Skeletal muscle tissue (tissue), 3 donors: ENCODE measurements at regions not wholly inside any gene's neighbourhood (a gene's known extent, or its start where the extent isn't known, plus 50 kb on each side); places are given as distances from the start of the nearest gene placed in this dataset.

Source experiments
- H3K27ac ChIP-seq: one replicate; pipeline ENCODE4 v1.7.0; 2013; ENCODE audit warnings: mild to moderate bottlenecking, low read depth, low read length, inconsistent platforms
- H3K27me3 ChIP-seq, 3 donors: one replicate each; pipeline ENCODE4 v1.7.0; 2013; ENCODE audit warnings: low read length in 3 of 3; ENCODE audit not compliant: control insufficient read depth in 3 of 3, insufficient read depth in 3 of 3
- H3K36me3 ChIP-seq, 3 donors: one replicate each; pipeline ENCODE4 v1.7.0; 2013; ENCODE audit warnings: low read length in 3 of 3; ENCODE audit not compliant: control insufficient read depth in 3 of 3, insufficient read depth in 3 of 3
- H3K4me1 ChIP-seq, 3 donors: one replicate each; pipeline ENCODE4 v1.7.0; 2013; ENCODE audit warnings: low read length in 3 of 3, mild to moderate bottlenecking in 3 of 3; ENCODE audit not compliant: control insufficient read depth in 3 of 3, insufficient read depth in 3 of 3
- H3K4me3 ChIP-seq, 3 donors: one replicate each; pipeline ENCODE4 v1.7.0; 2013; ENCODE audit warnings: low read length in 3 of 3
- H3K9ac ChIP-seq, 3 donors: one replicate each; pipeline ENCODE4 v1.7.0; 2013; ENCODE audit warnings: low read length in 3 of 3, mild to moderate bottlenecking in 3 of 3, moderate library complexity in 2 of 3, low read depth in 1 of 3
- H3K9me3 ChIP-seq, 3 donors: one replicate each; pipeline ENCODE4 v1.7.0; 2013; ENCODE audit warnings: low read length in 3 of 3; ENCODE audit not compliant: control insufficient read depth in 3 of 3
- donor health status: Osteomylitis.

DNA sequence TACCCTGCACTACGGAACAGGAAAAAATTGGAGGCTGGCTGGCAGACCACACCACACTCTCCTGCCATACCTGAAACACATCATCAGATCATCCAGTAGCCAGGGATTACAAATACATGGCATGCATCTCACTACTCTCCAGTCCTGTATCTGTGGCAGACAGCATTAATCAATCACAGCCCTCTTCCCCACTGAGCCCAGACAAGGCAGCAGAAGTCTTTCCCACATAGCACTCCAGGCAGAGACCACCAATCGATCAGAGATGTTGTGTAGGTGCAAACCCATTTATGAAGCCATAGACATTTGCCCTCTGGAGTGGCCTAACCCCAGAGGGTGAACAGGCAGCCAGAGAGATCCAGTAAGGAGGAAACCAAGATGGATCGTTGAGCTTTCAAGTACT, 410.9 kb upstream of the PROK2 start:
- Histone ChIP-seq H3K9me3 (peaks cover 3 to 9% (median 4%) of the 10 kb centered on the region in 3 donors), H3K36me3 (no peaks in the 10 kb centered on the region)

DNA sequence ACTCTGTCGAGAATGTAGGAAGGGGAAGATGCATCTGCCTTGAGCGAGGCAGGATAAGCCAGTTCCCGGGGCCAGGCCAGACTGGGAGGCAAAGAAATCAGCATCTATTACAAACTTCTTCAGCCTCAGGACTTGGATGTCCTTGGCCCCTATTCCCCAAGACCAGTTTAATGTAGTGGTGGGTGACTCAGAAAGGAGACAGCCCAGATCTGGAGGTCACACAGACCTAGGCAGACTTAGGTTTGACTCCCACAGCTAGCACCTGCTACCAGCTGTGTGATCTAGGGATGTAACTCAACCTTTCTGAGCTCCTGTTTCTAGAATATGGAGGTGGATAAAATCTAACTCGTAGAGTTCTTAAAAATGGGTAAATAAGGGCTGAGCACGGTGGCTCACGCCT, 409.5 kb upstream of the PROK2 start:
- no peak overlapping the region for H3K9ac ChIP-seq
- no peaks in the 10 kb centered on the region for H3K27me3 ChIP-seq

More for the DNA sequence above, 410.9 kb upstream of the PROK2 start:
- Histone ChIP-seq H3K4me1 (no peaks in the 10 kb centered on the region), H3K27me3 (no peaks in the 10 kb centered on the region), H3K4me3 (no peak overlapping the region), H3K9ac (no peak overlapping the region), H3K27ac (no peak overlapping the region)

DNA sequence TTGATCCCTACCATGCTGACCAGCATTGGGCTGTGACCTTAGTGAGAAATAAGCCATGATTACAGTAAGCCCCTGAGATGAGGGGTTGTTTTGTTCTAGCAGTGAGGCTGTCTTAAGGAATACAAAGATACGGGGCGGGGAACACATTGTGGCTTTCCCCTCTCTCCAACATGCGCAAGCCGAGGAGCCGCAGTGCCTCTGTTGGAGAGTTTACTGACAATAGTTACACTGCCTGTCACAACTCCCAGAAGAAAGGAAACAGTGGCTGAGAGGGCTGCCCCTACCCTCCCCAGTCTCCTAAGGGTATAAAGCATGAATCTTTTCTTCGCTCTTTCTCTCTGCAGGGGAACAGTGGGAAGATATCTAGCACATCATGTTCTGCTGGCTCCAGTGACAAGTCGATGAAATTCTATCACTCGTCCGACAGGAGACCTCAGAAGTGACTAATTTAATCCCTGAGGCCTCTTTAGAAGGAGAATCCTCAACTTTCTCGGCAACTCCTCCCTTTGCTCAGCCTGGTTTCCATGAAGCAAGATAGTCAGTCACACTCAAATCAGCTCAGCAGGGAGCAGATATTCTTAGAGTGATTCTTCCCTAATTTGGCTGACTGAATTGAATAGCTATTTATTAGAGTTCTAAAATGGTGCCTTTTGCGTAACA, 409.0 kb upstream of the PROK2 start:
- Histone ChIP-seq H3K36me3 (no peaks in the 10 kb centered on the region), H3K4me1 (no peaks in the 10 kb centered on the region), H3K9ac (no peak overlapping the region), H3K9me3 (peaks cover 0 to 3% (median 2%) of the 10 kb centered on the region in 3 donors), H3K27ac (no peak overlapping the region), H3K4me3 (no peak overlapping the region), H3K27me3 (no peaks in the 10 kb centered on the region)

More for the DNA sequence above, 409.5 kb upstream of the PROK2 start:
- Histone ChIP-seq H3K9me3 (peaks cover 0 to 3% (median 2%) of the 10 kb centered on the region in 3 donors), H3K36me3 (no peaks in the 10 kb centered on the region), H3K4me3 (no peak overlapping the region), H3K27ac (no peak overlapping the region), H3K4me1 (no peaks in the 10 kb centered on the region)

DNA sequence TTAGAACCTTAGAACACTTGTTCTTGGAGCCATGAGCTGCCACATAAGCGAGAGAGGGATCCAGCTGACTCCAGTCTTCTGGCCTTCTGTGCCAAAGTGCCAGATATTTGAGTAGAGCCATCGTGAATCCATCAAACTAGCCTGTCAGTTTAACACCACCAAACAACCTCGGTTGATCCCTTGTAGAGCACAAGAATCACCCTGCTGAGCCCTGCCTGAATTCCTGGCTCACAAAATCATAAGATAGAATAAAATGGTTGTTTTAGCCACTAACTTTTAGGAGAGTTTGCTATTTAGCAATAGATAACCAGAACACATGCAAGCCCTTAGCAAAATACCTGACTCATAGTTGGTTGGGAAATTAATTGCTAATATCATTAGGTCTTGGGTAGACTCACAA, 407.6 kb upstream of the PROK2 start:
- Histone ChIP-seq H3K4me1 (no peaks in the 10 kb centered on the region), H3K27ac (no peak overlapping the region), H3K4me3 (no peak overlapping the region), H3K9me3 (peaks cover 0 to 3% (median 2%) of the 10 kb centered on the region in 3 donors), H3K27me3 (no peaks in the 10 kb centered on the region), H3K36me3 (no peaks in the 10 kb centered on the region), H3K9ac (no peak overlapping the region)

DNA sequence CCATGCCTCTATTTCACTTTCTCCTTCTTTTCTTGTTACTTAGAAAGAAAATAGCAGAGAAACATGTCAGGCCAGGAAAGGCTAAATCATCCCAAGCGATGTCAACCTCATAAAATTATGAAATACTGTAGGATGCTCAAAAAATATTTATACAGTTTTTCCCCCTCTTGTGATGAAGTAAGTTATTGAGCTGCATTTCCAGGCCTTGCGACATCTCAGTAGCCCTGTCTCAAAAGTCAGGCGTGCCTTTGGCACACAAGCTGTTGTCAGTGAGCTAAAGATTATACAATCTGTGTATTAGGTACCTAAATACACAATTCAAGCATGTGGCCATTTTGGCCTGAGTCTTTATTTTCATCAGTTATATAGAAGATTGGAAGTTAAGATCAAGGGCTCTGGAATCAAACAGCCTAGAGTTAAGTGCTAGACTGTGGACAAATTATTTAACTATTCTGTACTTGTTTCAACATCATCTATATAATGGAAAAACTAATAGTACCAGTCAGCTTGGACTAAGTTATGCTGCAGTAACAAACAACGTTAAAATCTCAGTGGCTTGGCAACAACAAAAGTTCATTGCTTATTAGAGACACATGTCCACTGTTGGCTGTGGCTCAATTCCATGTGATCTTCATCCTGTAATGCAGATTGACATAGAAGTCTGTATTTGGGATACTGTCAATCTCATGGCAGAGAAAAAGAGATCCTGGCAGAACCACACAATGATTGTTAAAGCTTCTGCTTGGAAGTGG, 406.4 kb upstream of the PROK2 start:
- Histone ChIP-seq H3K9me3 (peaks cover 0 to 3% (median 2%) of the 10 kb centered on the region in 3 donors), H3K27ac (no peak overlapping the region), H3K4me3 (no peak overlapping the region), H3K27me3 (no peaks in the 10 kb centered on the region), H3K4me1 (no peaks in the 10 kb centered on the region), H3K36me3 (no peaks in the 10 kb centered on the region), H3K9ac (no peak overlapping the region)

DNA sequence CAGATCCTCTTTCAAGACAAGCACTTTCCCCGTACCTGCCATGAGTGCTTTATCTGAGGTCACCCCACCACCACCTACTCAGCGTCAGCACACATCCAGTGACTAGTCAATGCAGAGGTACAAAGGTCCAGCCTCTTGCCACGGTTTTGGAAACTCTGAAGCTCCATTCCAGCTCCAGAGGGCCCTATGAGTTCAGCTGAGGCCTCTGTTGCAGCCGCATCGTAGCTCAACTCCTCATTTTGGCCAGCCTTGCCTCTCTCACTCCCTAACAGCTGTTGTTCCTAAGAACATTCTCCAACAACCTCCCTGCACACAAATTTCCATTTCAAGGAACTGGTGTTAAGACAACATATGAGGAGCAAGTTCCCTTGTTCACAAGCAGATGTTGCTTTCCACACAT, 405.1 kb upstream of the PROK2 start:
- H3K27ac ChIP-seq, result no peak overlapping the region
- peaks cover 0 to 2% (median 0%) of the 10 kb centered on the region in 3 donors for H3K9me3 ChIP-seq
- H3K27me3 ChIP-seq, result no peaks in the 10 kb centered on the region
- no peak overlapping the region for H3K4me3 ChIP-seq
- no peaks in the 10 kb centered on the region for H3K4me1 ChIP-seq
- no peak overlapping the region for H3K9ac ChIP-seq
- no peaks in the 10 kb centered on the region for H3K36me3 ChIP-seq

DNA sequence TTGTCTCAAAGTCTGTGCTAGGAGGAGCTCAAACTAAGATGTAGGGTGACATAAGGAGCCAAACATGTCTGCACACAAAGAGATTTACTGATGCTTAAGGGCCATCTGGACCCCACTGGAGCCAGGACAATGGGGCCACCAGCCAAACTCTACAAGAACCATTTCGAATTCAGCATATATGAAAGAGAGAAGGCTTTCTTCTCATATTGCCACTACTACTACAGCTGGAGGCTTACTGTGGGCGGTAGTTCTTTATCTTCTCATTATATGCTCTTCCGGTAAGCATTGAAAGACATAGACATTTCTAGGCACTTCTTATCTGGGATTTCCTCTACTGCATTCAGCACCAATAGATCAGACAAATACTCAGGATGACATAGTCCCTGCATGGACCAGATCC, 404.4 kb upstream of the PROK2 start:
- Histone ChIP-seq H3K27me3 (no peaks in the 10 kb centered on the region), H3K4me3 (no peak overlapping the region), H3K36me3 (no peaks in the 10 kb centered on the region), H3K27ac (no peak overlapping the region), H3K9me3 (peaks cover 0 to 2% (median 0%) of the 10 kb centered on the region in 3 donors), H3K4me1 (no peaks in the 10 kb centered on the region), H3K9ac (no peak overlapping the region)

DNA sequence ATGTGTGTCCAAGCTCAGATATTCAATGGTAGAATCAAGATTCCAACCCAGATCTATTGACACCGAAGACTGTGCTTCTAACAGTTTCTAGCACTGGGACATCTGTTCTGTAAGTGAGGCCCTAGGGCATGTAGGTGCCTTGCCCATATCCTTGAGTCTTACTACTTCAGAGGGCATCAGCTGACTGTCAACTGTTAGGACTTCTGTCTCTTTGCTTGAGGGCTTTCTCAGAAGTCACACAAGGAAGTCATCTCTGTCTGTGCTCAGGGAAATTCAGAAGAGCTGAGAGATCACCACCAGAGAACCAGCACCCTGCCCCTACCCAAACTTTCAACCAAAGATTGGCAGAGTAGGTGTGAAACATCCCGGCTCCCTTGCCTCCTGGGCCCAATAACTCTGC, 403.6 kb upstream of the PROK2 start:
- Histone ChIP-seq H3K27me3 (no peaks in the 10 kb centered on the region), H3K27ac (no peak overlapping the region), H3K9me3 (peaks cover 0 to 2% (median 0%) of the 10 kb centered on the region in 3 donors), H3K4me1 (no peaks in the 10 kb centered on the region), H3K36me3 (no peaks in the 10 kb centered on the region), H3K9ac (no peak overlapping the region), H3K4me3 (no peak overlapping the region)

DNA sequence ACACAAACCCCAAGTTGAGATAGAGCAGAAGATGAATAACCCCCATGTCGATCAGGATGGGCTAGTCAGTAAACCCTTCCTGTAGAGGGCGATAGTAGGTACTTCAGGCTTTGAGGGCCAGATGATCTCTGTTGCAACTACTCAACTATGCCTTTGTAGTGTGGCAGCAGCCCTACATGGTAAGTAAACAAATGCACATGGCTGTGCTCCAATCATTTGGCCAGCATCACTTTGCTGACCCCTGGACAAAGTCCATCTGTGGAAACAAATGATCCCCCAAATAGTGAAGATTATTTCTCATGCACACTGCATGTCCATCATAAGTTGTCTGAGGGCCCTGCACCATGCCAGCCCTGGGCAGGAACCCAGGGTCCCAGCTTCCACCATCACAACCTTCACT, 402.2 kb upstream of the PROK2 start:
- H3K4me3 ChIP-seq, result no peak overlapping the region
- no peak overlapping the region for H3K27ac ChIP-seq
- no peak overlapping the region for H3K9ac ChIP-seq
- no peaks in the 10 kb centered on the region for H3K9me3 ChIP-seq
- no peaks in the 10 kb centered on the region for H3K36me3 ChIP-seq
- H3K27me3 ChIP-seq, result no peaks in the 10 kb centered on the region
- no peaks in the 10 kb centered on the region for H3K4me1 ChIP-seq

DNA sequence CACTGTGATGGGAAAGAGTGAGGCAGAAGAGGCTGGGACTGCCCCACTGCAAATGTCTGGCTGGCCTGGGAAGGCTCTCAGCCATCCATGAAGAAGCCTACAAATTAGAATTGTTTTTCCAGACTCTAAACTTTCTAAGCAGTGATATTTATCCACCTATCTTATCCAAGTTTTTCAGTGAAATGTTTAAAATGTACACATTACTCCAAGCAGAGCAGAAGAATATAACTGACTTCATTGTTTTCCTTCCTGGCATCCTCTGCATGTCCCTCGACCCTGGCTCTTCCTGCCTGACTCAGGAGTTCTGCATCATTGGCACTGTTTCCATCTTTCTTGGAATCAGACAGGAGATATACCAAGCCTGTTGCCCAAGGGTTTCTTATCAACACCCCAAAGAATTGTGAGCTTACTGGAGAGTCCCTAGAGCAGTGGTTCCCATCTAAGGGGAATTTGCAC, 401.5 kb upstream of the PROK2 start:
- Histone ChIP-seq H3K4me1 (no peaks in the 10 kb centered on the region), H3K27ac (no peak overlapping the region), H3K4me3 (no peak overlapping the region), H3K27me3 (peaks cover 0 to under 1% (median 0%) of the 10 kb centered on the region in 3 donors), H3K36me3 (no peaks in the 10 kb centered on the region), H3K9me3 (no peaks in the 10 kb centered on the region), H3K9ac (no peak overlapping the region)
